GM12864 (cell line): ENCODE measurements at regions not wholly inside any gene's neighbourhood (a gene's known extent, or its start where the extent isn't known, plus 50 kb on each side); places are given as distances from the start of the nearest gene placed in this dataset.
"Not testable (repeated sequence)": the region's sequence is repeated elsewhere in the genome, so short reads cannot be mapped to it uniquely, and the experiment has no call there.

Experiments
- DNase-seq: peaks from one replicate; pipeline ENCODE4 v3.0.0-alpha.2; 2011; ENCODE audit warnings: low read depth
- H3K4me3 ChIP-seq: 2 replicates; pipeline ENCODE4 v1.5.1; 2011; ENCODE audit warnings: mild to moderate bottlenecking, low read depth, low read length, control low read depth
- TF ChIP-seq, protein P1 (sequence below): IDR thresholded peaks from 2 replicates; pipeline ENCODE4 v1.5.1; 2011; ENCODE audit warnings: low read depth, mild to moderate bottlenecking, moderate library complexity, low read length, control low read depth, inconsistent platforms; ENCODE audit errors: missing control alignments

DNA sequence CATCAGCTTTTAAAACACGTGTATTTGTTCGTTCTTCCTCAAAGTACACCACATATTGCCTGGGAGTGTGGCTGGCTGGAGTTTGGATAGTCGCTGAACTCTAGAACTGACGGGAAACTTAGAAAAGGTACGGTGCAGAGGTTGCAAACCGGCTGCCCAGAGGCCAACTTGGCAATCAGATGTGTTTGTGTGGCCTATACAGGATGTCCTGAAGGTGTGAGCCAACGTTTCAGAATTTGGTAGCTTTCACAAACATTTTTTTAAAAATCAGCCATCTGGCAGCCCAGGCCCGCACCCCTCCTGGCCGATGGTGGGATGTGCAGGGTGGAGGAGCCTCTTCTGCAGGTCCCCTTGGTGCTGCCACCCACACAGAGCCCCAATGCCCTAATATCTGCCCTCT is 73.6 kb upstream of the SLC25A33 start:
- TF ChIP-seq, protein P1, sequence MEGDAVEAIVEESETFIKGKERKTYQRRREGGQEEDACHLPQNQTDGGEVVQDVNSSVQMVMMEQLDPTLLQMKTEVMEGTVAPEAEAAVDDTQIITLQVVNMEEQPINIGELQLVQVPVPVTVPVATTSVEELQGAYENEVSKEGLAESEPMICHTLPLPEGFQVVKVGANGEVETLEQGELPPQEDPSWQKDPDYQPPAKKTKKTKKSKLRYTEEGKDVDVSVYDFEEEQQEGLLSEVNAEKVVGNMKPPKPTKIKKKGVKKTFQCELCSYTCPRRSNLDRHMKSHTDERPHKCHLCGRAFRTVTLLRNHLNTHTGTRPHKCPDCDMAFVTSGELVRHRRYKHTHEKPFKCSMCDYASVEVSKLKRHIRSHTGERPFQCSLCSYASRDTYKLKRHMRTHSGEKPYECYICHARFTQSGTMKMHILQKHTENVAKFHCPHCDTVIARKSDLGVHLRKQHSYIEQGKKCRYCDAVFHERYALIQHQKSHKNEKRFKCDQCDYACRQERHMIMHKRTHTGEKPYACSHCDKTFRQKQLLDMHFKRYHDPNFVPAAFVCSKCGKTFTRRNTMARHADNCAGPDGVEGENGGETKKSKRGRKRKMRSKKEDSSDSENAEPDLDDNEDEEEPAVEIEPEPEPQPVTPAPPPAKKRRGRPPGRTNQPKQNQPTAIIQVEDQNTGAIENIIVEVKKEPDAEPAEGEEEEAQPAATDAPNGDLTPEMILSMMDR = peak; percentile 9
- no peak for DNase-seq
- H3K4me3 ChIP-seq = no peak overlapping the region

DNA sequence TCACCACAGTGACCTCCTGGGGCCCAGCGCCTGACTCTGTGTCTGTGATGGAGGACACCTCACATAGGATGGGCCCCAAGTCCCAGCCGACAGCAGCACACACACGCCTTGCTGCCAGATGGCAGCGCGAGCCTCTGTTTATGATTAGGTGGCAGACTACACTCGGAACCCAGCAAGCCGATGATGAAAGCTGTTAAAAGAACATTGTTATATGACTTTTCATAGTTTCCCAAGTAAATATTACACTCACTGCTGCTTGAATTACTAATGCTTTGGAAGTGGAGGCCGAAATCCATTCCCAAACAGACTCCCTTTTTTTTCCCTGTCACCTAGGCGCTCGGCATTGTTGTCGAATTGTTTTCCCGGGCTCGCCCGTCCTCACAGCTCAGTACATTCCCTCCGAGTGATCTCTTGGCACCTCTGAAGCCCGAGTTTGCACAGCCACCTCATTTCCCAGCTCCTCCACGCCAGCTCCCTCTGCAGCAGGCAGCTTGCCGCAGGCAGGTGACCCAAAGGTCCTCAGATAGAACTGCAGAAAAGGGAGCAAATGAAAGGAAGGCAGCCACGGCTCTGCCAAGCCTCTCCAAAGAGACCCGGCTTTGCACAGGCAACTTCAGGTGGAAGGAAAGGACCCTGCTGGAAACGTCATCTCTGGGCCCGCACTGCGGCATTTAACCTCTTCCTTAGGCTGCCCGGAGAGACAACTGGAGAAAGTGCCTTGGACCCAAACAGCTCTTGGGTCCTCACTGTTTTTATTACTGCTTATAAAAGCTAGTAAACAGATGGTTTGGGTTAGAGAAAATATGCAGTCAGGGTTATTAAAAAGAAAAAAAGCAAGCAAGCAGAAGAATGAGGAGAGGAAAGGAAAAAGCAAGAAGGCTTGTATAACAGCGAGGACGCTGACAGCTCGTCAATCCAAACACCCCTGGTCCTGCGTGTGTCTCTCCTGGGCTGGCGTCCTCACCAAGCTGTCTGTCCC is 72.2 kb upstream of the SLC25A33 start:
- H3K4me3 ChIP-seq = no peak overlapping the region
- DNase-seq = no peak
- TF ChIP-seq, protein P1 = no peak

- not testable (repeated sequence) for DNase-seq, H3K4me3 ChIP-seq
Observed at GRCh38 chr1:9469882-9470281, 69.4 kb upstream of the SLC25A33 start.

- no peak overlapping the region for H3K4me3 ChIP-seq
- TF ChIP-seq, protein P1 = no peak
- no peak for DNase-seq
Observed at GRCh38 chr1:9471679-9472078, 67.6 kb upstream of the SLC25A33 start.

GRCh38 chr1:9472386-9473031 is 66.8 kb upstream of the SLC25A33 start:
- TF ChIP-seq, protein P1 = no peak
- no peak overlapping the region for H3K4me3 ChIP-seq
- DNase-seq = no peak

- no peak overlapping the region for H3K4me3 ChIP-seq
- no peak for DNase-seq
- TF ChIP-seq, protein P1 = no peak
Observed at GRCh38 chr1:9473032-9473807, 66.0 kb upstream of the SLC25A33 start.

- DNase-seq = no peak
- H3K4me3 ChIP-seq = no peak overlapping the region
- TF ChIP-seq, protein P1 = no peak
Observed at GRCh38 chr1:9475061-9475627, 64.1 kb upstream of the SLC25A33 start.
